ENCODE measurements at regions not wholly inside any gene's neighbourhood (a gene's known extent, or its start where the extent isn't known, plus 50 kb on each side); places are given as distances from the start of the nearest gene placed in this dataset.

DNA sequence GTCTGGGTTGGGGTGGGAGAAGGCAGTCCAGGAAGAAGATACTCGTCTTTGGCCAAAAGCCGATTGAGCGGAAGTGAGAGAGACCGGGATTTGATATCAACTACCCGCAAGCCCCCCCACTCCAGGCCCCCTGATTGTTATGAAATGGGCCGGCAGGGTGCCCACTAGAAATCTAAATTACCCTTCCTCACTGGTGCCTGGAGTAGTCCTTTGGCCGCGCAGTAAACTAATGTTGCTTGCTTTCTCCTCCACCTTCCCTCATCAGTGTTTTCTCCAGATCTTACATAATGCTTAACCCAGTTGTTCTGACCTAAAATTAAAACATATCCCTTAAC lies 119.2 kb upstream of the BARHL2 start:
- TF ChIP-seq, protein P1, sequence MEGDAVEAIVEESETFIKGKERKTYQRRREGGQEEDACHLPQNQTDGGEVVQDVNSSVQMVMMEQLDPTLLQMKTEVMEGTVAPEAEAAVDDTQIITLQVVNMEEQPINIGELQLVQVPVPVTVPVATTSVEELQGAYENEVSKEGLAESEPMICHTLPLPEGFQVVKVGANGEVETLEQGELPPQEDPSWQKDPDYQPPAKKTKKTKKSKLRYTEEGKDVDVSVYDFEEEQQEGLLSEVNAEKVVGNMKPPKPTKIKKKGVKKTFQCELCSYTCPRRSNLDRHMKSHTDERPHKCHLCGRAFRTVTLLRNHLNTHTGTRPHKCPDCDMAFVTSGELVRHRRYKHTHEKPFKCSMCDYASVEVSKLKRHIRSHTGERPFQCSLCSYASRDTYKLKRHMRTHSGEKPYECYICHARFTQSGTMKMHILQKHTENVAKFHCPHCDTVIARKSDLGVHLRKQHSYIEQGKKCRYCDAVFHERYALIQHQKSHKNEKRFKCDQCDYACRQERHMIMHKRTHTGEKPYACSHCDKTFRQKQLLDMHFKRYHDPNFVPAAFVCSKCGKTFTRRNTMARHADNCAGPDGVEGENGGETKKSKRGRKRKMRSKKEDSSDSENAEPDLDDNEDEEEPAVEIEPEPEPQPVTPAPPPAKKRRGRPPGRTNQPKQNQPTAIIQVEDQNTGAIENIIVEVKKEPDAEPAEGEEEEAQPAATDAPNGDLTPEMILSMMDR (IDR thresholded peaks at IDR 0.05; ENCODE audit: insufficient read depth, low read length): no peak
- TF ChIP-seq POLR2AphosphoS5 (IDR thresholded peaks at IDR 0.05; ENCODE audit: low read depth) (no peak), GABPA (IDR thresholded peaks at IDR 0.05; ENCODE audit: low read depth) (no peak)

Measured in HL-60 (cell line).